ENCODE measurements at regions not wholly inside any gene's neighbourhood (a gene's known extent, or its start where the extent isn't known, plus 50 kb on each side); places are given as distances from the start of the nearest gene placed in this dataset.
A peak's percentile ranks its signal among the peaks of the same experiment; 100 is the strongest.

DNA sequence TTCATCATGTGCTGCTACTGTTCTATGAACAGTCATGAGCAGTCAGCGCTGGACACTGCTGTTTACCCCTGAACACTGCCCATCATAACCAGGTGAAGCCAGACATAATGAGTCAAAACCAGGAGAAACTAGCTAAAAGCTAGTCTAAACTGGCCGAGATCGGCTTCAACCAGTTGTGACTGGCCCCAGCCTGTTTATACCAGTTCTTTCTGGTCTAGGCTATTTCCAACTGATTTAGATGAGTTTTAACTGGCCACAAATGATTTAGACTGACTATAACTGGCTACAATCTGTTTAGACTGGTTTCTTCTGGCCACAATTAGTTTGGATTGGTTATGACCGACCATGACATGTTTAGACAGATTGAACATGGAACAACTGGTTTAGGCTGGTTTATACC lies 348.3 kb upstream of the CAMK1G start:
- Mint-ChIP-seq H3K36me3 (ENCODE audit: insufficient read depth in 2 of 2) (peaks cover 3 to 7% of the 10 kb centered on the region in 2 donors), H3K27me3 (ENCODE audit: low read depth) (peaks cover 8% of the 10 kb centered on the region), H3K4me3 (no peak overlapping the region), H3K4me1 (ENCODE audit: low read depth) (no peaks in the 10 kb centered on the region), H3K9me3 (peaks cover 0 to 8% of the 10 kb centered on the region in 2 donors), H3K27ac (no peak overlapping the region)
- DNase-seq, result no peak
- no peak for ATAC-seq (replicated peaks in 1 of 2)

DNA sequence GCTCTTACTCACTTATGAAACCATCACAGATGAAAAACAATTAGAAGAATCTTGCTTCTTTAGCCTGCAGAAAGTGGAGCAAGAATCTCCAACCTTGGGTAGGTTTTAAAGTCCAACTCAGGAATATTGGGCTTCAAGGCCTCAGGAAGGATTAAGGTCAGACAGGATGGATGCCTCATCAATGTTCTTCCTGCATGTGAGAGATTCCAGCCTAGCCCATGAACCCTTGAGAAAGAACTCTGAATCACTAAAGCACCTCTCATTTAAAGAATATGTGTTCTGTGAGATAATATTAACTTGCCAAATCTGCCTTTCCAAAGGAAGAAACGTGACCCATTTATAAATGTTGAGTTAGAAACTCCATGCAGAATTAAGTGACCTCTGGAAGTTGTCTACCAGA lies 345.2 kb upstream of the CAMK1G start:
- DNase-seq, result no peak
- no peak for ATAC-seq (replicated peaks in 1 of 2)
- Mint-ChIP-seq H3K36me3 (ENCODE audit: insufficient read depth in 2 of 2) (no peaks in the 10 kb centered on the region), H3K4me1 (ENCODE audit: low read depth) (no peaks in the 10 kb centered on the region), H3K9me3 (no peaks in the 10 kb centered on the region), H3K27me3 (ENCODE audit: low read depth) (peaks cover 7% of the 10 kb centered on the region), H3K4me3 (no peak overlapping the region), H3K27ac (no peak overlapping the region)

GRCh38 chr1:209240351-209240750 lies 343.2 kb upstream of the CAMK1G start:
- DNase-seq (no peak), ATAC-seq (replicated peaks in 1 of 2) (no peak)
- Mint-ChIP-seq H3K4me3 (no peak overlapping the region), H3K4me1 (ENCODE audit: low read depth) (no peaks in the 10 kb centered on the region), H3K27ac (no peak overlapping the region), H3K36me3 (ENCODE audit: insufficient read depth in 2 of 2) (no peaks in the 10 kb centered on the region), H3K27me3 (ENCODE audit: low read depth) (peaks cover 7% of the 10 kb centered on the region), H3K9me3 (no peaks in the 10 kb centered on the region)

DNA sequence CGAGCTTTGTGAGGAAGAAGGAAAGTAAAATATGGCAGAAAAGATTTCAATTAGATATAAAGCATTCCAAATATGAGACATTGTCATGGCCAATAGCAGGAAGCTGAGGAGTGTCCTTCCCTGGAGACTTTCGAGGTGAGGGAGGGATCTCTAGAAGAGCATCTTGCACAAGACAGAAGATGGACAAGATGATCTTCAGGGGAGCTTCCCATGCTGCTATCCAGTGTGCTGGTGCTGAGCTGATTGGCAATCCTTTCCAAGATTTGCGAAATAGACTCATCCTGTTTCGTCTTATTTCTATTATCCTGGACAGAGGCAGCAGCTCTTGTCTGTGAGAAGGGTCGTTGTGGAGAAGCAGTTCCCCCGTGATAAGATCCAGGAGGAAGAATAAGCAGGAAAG lies 342.0 kb upstream of the CAMK1G start:
- H3K4me1 Mint-ChIP-seq (ENCODE audit: low read depth), result no peaks in the 10 kb centered on the region
- H3K9me3 Mint-ChIP-seq, result no peaks in the 10 kb centered on the region
- ATAC-seq (replicated peaks in 1 of 2), result no peak
- H3K4me3 Mint-ChIP-seq, result no peak overlapping the region
- H3K27ac Mint-ChIP-seq, result no peak overlapping the region
- H3K36me3 Mint-ChIP-seq (ENCODE audit: insufficient read depth in 2 of 2), result no peaks in the 10 kb centered on the region
- no peak for DNase-seq
- peaks cover 7% of the 10 kb centered on the region for H3K27me3 Mint-ChIP-seq (ENCODE audit: low read depth)

GRCh38 chr1:209248649-209249279 lies 334.8 kb upstream of the CAMK1G start:
- ATAC-seq (replicated peaks in 1 of 2) (peak in 1 of 2 donors; percentile 33), DNase-seq (peak; percentile 31 to 47)
- Mint-ChIP-seq H3K4me1 (ENCODE audit: low read depth) (no peaks in the 10 kb centered on the region), H3K27ac (no peak overlapping the region), H3K9me3 (no peaks in the 10 kb centered on the region), H3K36me3 (ENCODE audit: insufficient read depth in 2 of 2) (no peaks in the 10 kb centered on the region), H3K27me3 (ENCODE audit: low read depth) (no peaks in the 10 kb centered on the region), H3K4me3 (no peak overlapping the region)

DNA sequence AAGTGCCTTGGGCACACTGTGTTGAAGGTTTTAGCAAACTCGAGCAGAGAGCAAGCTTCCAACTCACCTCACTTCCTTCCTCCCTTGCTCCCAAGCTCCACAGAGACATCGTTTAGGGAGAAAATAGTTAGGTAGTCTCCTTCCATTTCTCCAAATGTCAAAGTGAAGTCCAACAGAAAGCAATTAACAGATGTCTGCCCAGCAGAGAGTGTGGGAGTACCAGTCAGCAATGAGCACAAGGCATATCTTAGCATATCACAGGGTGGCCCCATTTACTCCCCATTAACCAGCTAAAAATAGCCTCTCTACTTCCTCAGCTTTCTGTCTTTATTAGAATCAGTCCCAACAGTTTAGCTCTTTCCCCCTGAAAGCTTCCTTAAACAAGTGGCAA lies 334.2 kb upstream of the CAMK1G start:
- Mint-ChIP-seq H3K36me3 (ENCODE audit: insufficient read depth in 2 of 2) (no peaks in the 10 kb centered on the region), H3K9me3 (no peaks in the 10 kb centered on the region), H3K4me3 (no peak overlapping the region), H3K27me3 (ENCODE audit: low read depth) (no peaks in the 10 kb centered on the region), H3K27ac (no peak overlapping the region), H3K4me1 (ENCODE audit: low read depth) (no peaks in the 10 kb centered on the region)
- ATAC-seq (replicated peaks in 1 of 2) (no peak), DNase-seq (no peak)

DNA sequence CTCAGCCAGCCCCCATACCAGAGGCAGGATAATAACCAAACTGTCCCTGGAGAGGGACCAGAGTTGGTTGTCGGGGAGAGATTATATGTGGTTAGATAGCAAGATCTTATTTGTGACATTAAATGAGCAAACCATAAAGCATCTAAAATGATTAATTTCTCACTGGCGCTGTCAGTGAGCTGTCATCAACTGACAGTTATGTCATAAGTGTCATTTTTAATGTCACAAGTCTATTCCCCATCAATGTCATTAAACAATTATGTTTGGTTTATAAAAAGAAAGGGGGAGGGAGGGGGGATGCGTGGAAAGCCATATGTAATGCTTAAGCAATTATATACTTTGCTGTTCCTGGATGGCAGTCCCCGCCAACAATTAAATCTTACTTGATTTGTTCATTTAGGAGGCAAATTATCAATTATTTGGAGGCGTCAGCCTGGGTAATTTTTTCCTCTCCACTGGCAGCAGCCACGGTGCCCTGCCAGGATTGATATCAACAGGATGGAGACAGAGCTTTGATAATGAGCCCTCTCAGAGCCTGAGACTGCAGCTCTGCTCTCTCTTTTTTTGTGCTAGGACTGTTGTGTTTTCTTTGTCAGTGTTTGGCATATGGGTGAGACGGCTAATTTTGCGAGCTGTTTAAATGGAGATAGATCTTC lies 333.6 kb upstream of the CAMK1G start:
- ATAC-seq (replicated peaks in 1 of 2) (no peak), DNase-seq (no peak)
- no peak overlapping the region for H3K27ac Mint-ChIP-seq
- H3K4me1 Mint-ChIP-seq (ENCODE audit: low read depth), result no peaks in the 10 kb centered on the region
- H3K36me3 Mint-ChIP-seq (ENCODE audit: insufficient read depth in 2 of 2), result no peaks in the 10 kb centered on the region
- H3K9me3 Mint-ChIP-seq, result no peaks in the 10 kb centered on the region
- no peaks in the 10 kb centered on the region for H3K27me3 Mint-ChIP-seq (ENCODE audit: low read depth)
- no peak overlapping the region for H3K4me3 Mint-ChIP-seq

DNA sequence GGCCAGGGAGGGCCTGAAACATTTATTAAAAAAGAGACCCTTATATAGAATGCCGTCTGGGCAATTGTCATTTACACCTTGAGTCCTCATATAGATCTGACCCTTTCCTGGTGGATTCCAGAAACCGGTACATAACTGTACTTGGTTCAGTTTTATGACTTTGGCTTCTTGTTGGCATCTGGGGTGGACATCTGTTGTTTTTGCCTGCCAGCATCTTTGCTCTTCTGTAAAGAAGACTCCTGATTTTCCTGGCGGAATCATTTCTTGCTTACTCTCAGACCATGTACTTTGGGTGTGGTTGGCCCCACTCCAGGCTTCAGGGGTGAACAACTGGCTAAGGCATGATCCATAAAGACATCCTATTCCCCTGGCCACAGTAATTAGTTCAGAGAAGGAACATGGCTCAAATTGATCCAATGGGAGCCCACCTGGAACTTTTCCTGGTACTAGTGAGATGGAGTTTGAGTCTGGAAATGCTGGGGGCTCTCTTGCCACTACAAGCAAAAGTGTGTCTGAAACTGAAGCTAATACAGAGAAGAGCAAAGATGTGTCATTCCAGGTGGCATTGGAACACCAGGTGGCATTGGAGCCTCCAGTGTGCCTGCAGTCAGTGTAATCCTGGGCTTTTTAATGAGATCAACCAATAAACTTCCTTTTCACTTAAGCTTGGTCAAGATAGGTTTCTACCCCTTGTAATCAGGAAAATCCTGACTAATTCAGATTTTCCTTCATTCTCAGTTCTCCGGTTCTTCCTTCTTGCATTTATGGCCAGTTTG lies 332.5 kb upstream of the CAMK1G start:
- Mint-ChIP-seq H3K4me3 (no peak overlapping the region), H3K9me3 (no peaks in the 10 kb centered on the region), H3K27me3 (ENCODE audit: low read depth) (no peaks in the 10 kb centered on the region), H3K4me1 (ENCODE audit: low read depth) (no peaks in the 10 kb centered on the region), H3K36me3 (ENCODE audit: insufficient read depth in 2 of 2) (no peaks in the 10 kb centered on the region), H3K27ac (no peak overlapping the region)
- DNase-seq, result no peak
- no peak for ATAC-seq (replicated peaks in 1 of 2)

DNA sequence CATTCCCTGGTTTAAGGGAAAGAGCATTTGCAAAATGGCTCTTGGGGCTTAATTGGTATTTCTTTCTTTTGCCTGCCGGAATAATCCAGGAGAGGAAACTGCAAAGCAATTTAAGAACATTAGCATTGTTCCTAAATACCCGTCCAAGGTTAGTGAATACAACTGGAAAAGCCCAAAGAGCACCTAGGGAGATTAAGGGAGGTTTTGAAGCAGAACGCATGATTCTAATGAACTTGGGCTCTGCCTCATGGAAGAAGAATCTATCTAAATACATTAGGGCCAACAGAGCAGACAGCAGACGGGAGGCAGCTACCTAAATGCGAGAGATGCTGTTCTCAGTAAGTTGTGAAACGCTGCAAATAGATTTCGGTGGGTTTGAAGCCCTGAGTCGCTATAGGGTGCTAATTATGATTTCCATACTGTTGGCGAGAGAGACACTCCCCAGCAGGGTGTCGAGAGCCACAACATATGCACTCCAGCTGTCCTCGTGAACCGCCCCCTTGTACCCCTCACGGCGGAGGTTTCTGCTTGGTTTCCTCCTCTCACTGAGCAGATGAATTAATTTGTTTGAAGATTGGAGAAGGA lies 326.7 kb upstream of the CAMK1G start:
- Mint-ChIP-seq H3K27ac (no peak overlapping the region), H3K4me1 (ENCODE audit: low read depth) (no peaks in the 10 kb centered on the region), H3K27me3 (ENCODE audit: low read depth) (no peaks in the 10 kb centered on the region), H3K9me3 (peaks cover 7 to 9% of the 10 kb centered on the region in 2 donors), H3K4me3 (no peak overlapping the region), H3K36me3 (ENCODE audit: insufficient read depth in 2 of 2) (peaks cover 0 to 3% of the 10 kb centered on the region in 2 donors)
- ATAC-seq (replicated peaks in 1 of 2), result no peak
- no peak for DNase-seq

- Mint-ChIP-seq H3K9me3 (peaks cover 7 to 9% of the 10 kb centered on the region in 2 donors), H3K4me3 (no peak overlapping the region), H3K27me3 (ENCODE audit: low read depth) (no peaks in the 10 kb centered on the region), H3K36me3 (ENCODE audit: insufficient read depth in 2 of 2) (peaks cover 0 to 3% of the 10 kb centered on the region in 2 donors), H3K27ac (no peak overlapping the region), H3K4me1 (ENCODE audit: low read depth) (no peaks in the 10 kb centered on the region)
- ATAC-seq (replicated peaks in 1 of 2) (no peak), DNase-seq (no peak)
These were observed 326.1 kb upstream of the CAMK1G start for GRCh38 chr1:209257454-209257853.

DNA sequence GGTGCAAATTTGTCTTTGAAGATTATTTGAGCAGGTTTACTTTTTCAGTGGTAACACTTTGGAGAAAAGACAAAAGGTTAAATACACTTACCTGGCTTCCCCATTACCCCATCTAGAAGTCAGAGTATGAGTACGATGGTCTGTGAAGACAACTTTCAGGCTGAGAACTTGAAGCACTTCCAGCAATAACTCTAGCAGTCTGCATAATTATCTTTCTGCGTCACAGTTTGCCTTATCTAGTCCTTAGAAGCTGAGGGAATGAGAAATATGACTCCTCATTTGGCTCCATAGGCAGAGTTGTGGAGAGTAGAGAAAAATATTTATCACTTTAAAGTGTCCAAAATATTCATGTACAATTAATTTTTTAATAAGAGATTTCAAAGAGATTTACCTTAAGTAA lies 323.4 kb upstream of the CAMK1G start:
- no peaks in the 10 kb centered on the region for H3K4me1 Mint-ChIP-seq (ENCODE audit: low read depth)
- no peaks in the 10 kb centered on the region for H3K27me3 Mint-ChIP-seq (ENCODE audit: low read depth)
- H3K9me3 Mint-ChIP-seq, result peaks cover 7 to 9% of the 10 kb centered on the region in 2 donors
- DNase-seq, result no peak
- no peak overlapping the region for H3K4me3 Mint-ChIP-seq
- H3K36me3 Mint-ChIP-seq (ENCODE audit: insufficient read depth in 2 of 2), result peaks cover 0 to 3% of the 10 kb centered on the region in 2 donors
- no peak for ATAC-seq (replicated peaks in 1 of 2)
- H3K27ac Mint-ChIP-seq, result no peak overlapping the region

DNA sequence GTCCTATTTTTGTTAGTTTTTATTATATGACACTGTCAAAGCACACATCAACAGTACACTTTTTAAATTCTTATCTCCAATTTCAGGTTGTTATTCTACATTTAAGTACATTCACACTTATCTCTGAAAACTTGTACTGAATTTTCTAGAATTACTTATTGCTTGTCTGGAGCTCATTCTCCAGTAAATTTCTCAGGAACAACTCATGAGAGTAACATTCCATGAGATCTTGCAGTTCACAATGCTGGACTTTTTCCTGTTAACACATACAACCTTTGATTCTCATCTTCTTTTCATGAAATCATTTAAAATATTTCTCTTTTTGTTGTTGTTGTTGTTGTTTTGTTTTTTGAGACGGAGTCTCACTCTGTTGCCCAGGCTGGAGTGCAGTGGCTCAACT lies 320.9 kb upstream of the CAMK1G start:
- no peak for DNase-seq
- no peak overlapping the region for H3K4me3 Mint-ChIP-seq
- H3K9me3 Mint-ChIP-seq, result peaks cover 7 to 8% of the 10 kb centered on the region in 2 donors
- ATAC-seq (replicated peaks in 1 of 2), result no peak
- no peaks in the 10 kb centered on the region for H3K4me1 Mint-ChIP-seq (ENCODE audit: low read depth)
- no peaks in the 10 kb centered on the region for H3K27me3 Mint-ChIP-seq (ENCODE audit: low read depth)
- peaks cover 0 to 3% of the 10 kb centered on the region in 2 donors for H3K36me3 Mint-ChIP-seq (ENCODE audit: insufficient read depth in 2 of 2)
- no peak overlapping the region for H3K27ac Mint-ChIP-seq

DNA sequence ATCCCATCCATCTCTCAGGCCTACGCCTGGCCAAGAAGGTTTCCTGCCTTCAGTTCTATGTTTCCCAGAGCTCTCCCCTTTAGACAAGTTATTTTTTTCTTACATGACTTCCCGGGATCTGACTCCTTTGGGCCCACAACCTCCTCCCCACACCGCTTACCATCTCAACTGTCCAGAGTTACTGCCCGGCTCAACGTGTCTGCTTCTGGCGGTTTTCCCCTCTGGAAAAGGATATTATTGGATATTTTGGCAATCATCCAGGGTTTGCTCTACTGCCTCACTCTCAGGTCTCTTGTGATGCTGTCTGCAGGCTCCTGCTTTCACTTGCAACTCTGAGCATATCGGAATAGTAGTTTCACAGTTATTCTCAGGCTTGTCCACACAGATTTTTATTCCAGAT lies 318.2 kb upstream of the CAMK1G start:
- Mint-ChIP-seq H3K27ac (no peak overlapping the region), H3K4me1 (ENCODE audit: low read depth) (no peaks in the 10 kb centered on the region)

More for the DNA sequence above, 318.2 kb upstream of the CAMK1G start:
- no peak for ATAC-seq (replicated peaks in 1 of 2)
- H3K9me3 Mint-ChIP-seq, result no peaks in the 10 kb centered on the region
- peaks cover 5% of the 10 kb centered on the region for H3K27me3 Mint-ChIP-seq (ENCODE audit: low read depth)
- no peak overlapping the region for H3K4me3 Mint-ChIP-seq
- H3K36me3 Mint-ChIP-seq (ENCODE audit: insufficient read depth in 2 of 2), result no peaks in the 10 kb centered on the region
- DNase-seq, result no peak

Measured in activated T-cell treated with anti-CD3 and anti-CD28 coated beads, Interleukin-2, amount 50 U/mL, for 72 hours (primary cell).